IPS DF 4.7 (cell line): ENCODE measurements at regions not wholly inside any gene's neighbourhood (a gene's known extent, or its start where the extent isn't known, plus 50 kb on each side); places are given as distances from the start of the nearest gene placed in this dataset.
"Not testable (repeated sequence)": the region's sequence is repeated elsewhere in the genome, so short reads cannot be mapped to it uniquely, and the experiment has no call there.

ENCODE experiments used
- DNase-seq: peaks from one replicate; pipeline ENCODE4 v3.0.0-alpha.2; 2013; ENCODE audit warnings: low spot score; ENCODE audit errors: extremely low read depth

GRCh38 chr2:59824314-59824713, 729.1 kb downstream of the BCL11A start:
- DNase-seq: no peak

- no peak for DNase-seq
Measured at GRCh38 chr2:59816075-59816474, 737.4 kb downstream of the BCL11A start.

GRCh38 chr2:59810283-59810682, 743.2 kb downstream of the BCL11A start:
- DNase-seq: not testable (repeated sequence)

- no peak for DNase-seq
Measured at GRCh38 chr2:59806486-59806885, 747.0 kb downstream of the BCL11A start.

DNA sequence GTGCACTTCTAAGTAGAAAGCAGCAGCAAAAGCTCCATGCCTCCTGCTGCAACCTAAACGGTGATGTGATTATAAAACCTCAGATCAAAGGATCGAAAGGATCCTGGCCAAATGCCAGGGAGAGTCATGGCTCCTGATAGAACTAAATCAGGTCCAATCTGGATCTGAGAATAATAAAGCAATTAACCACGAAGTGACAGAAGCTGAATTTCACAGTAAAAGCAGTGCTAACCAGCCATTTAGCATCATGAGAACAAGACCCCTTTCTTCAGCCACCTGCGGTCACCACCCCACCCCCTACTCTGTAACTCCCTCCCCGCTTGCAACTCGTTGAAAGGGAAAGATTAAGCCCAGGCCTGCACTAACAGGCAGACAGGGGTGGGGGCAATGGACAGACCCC, 748.7 kb downstream of the BCL11A start:
- DNase-seq: no peak

DNA sequence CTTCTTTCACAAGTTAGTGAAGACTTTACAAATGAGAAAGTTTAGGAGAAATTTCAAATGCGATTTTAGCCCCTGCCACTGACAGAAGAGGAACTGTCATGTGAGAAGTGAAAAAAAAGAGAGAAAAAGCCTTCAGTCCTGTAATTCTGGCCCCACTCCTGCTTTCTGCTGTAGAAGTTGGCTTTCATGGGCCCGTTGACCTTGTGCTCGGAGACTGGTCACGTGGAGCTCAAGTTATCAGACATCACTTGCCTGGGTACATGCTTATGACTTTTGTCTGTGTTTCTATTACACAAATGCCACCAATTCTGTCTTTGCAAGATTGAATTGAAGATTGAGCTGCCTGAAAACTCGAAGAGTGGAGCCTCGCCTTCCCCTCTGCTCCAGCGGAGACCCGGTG, 749.9 kb downstream of the BCL11A start:
- DNase-seq: no peak

- DNase-seq: no peak
Measured at GRCh38 chr2:59798687-59799232, 754.7 kb downstream of the BCL11A start.

GRCh38 chr2:59791004-59791618, 762.3 kb downstream of the BCL11A start:
- DNase-seq: no peak

DNA sequence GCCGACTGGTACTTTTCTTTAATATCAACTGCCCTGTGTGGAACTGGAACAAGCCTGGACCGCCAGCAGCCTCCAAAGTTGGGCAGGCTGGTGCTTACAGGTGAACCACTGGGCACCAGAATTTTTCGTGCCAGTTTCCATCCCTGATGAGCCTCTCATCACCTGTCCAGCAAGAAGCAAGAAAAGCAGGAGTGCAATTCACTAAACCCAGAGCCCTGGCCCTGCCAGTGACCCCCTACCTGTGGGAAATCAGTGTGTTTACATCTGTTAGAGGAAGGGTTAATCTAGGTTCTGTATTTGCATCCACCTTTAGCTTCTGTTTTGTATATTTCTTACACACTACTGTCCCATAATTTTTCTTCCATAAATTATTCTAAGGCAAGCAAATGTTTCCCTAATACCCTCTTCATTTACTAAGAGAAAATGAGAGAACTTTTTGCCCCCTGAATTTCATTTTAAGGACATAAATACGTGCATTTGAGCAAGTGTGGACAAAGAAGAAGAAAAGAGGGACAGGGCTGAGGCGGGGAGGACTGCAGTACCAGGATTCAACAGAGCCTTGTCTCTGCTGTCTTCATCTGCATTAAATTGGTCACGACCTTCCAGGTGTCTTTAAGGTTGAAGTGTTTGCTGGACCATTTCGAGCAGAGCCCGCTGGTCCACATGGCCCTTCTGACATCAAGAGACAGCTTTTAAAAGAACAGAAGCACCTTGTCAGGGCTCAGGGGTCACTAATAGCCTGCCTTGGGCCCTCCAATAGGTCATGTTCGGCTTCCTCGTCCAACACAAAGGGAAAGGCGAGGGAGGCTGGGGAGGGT, 763.1 kb downstream of the BCL11A start:
- no peak for DNase-seq

GRCh38 chr2:59789523-59789922, 763.9 kb downstream of the BCL11A start:
- no peak for DNase-seq

DNA sequence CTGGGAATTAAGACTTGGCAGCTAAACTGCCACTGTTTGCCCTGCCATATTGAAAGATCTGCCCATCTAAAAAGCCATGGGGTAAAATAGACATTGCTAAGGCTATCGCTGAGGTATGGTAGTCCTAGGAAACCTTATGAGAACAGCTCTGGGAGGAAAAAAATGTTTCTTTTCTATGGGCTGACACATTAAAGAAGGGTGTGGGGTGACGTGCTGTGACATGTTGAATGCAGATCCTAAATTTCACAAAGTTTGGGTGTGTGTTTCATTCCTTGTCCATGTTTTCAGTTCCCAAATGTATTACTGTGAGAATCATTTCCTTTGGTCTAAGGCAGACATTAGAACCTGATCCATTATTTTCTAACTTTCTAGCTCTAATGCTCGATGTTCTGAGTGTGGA, 766.4 kb downstream of the BCL11A start:
- no peak for DNase-seq

GRCh38 chr2:59786684-59787083, 766.8 kb downstream of the BCL11A start:
- DNase-seq: no peak

DNA sequence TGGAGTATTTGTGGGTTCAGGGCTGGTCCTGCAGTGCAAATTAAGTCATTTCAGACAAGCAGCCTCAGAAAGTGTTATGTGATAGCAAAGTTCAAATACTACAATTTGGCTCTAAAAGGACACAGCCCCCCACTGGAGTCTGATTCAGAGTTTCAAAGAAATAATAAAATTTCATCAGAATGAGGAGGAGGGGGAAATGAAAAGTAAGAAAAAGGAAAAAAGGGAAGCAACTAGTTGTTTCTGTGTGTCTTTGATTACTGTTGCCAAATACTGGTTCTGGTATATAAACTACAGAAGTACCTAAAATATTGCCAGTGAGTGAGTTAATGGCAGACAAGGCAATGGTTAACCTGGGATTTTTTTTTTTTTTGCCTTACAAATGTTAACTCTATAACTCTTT, 773.9 kb downstream of the BCL11A start:
- DNase-seq: no peak

DNA sequence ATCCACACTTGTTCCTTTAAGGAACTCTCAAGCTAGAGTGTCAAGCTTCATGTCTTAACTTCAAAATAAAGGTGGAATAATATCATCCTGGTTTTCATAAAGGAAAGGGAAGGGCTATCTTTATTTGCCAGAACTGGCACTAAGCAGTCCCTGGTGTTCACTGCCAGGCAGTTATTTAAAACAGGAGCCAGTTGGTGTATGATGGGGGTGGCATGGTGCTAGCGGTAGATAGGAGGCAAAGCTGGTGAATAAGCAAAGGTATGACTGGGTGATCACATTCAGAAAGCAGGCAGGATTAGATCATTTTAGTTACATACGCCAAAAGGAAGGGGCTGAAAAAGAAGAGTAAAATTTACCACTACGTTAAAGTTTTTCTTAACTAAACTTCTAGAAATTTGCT, 776.3 kb downstream of the BCL11A start:
- no peak for DNase-seq

DNA sequence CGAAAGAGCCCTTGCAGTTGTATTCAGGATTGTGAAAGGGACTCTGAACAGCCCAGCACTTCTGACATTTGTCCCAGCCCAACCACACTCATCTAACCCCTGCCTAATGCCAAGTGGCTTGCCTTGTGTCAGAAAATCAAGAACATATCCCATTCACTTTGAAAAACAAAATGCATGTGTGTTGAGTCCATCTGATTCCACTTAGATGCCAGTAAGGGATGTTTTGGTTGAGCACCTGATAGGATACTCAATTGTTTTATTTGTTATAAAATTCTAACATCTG, 776.8 kb downstream of the BCL11A start:
- DNase-seq: no peak

- DNase-seq: no peak
Measured at GRCh38 chr2:59774821-59775433, 778.5 kb downstream of the BCL11A start.

GRCh38 chr2:59770651-59771050, 782.8 kb downstream of the BCL11A start:
- DNase-seq: no peak

- no peak for DNase-seq
Measured at GRCh38 chr2:59761966-59762365, 791.5 kb downstream of the BCL11A start.

DNA sequence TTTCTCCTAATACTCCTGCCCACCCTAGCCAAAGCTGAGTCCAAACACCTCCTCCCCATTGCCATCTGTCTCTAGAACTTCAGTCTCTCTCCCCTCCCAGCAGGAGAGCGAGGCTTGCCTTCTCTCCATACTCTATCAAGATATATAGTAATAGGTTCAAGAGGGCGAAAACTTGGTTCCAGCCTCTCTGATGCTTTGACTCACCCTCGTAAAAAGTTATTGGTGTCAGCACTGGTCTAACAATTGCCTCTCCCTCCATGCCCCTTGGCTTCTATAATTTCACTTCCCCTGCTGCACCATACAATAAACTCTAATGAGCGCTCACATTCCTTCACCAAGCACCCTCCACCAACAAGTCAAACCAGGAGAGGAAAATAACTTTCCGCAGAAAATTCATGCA, 797.3 kb downstream of the BCL11A start:
- DNase-seq: no peak

DNA sequence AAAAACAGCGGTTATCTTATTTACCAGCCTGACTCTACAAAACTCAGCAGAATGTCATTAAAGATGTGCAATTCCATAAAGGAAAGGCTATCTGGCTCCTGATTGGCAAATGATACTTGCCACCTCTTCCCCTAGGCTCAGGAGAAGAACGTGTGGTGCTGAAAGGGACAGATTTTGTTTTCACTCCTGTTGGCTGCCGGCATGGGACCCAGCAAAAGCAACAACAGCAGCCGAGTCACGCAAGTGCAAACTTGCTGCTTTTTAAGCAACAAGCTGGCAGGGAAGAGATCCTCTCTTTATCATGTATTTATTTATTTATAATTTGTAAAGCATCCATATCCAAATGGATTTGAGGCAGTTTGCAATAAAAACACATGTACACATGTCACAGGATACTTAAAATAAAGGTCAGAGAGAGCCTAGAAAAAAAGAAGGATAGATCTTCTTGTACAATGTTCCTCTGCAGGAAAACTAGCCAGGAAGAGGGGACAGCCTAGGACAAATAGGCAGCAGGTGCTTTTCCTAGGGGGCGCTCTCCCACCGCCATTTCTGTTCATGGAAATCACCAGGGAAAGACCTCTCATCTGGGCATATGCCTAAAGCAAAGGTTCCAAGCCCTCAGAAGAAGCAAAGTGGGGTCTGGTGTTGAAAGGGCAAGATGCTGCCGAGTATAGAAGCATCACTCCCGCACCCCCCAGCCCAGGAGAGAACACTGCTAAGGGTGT, 799.3 kb downstream of the BCL11A start:
- DNase-seq: peak; percentile 3

DNA sequence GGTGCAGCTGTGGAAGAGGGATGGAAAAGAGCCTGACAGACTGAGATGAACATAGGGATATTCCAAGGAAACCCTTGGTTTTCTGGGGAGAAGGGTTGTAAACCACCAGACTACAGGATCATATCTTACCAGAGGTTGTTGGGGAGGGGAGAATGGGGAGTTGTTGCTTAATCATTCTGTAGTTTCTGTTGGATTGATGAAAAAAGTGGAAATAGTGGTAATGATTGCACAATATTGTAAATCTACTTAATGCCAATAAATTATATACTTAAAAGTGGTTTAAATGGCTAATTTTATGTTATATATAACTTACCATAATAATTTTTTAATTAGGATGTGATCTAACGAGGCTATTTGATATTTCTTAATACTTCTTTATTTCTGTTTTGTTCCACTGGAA, 800.9 kb downstream of the BCL11A start:
- DNase-seq: no peak

DNA sequence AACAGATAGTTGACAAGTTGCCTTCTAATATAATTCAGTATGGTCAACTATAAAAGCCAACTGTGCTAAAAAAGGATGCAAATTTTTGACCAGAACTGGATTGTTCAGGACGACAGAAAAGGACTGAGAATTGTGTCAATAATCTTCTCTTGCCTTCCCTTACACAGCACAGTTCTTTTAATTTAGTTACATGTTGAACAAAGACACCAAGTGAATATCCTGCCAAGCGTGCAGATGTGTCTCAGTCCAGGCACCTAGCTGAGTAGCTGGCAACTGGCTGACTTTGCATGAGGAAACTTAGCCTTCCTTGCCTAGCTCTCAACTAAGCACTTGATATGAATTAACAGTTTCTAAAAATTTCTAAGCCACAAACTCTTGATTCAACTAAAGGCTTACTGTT, 801.4 kb downstream of the BCL11A start:
- DNase-seq: no peak
